GM06990 (cell line): ENCODE measurements at regions not wholly inside any gene's neighbourhood (a gene's known extent, or its start where the extent isn't known, plus 50 kb on each side); places are given as distances from the start of the nearest gene placed in this dataset.

ENCODE experiments used
- DNase-seq: peaks from one replicate; pipeline ENCODE4 v3.0.0-alpha.2; 2011; ENCODE audit not compliant: insufficient read length; ENCODE audit errors: extremely low read depth
- H3K27me3 ChIP-seq: replicated peaks from 2 replicates; pipeline ENCODE4 v1.6.0; 2011; ENCODE audit warnings: low read length; ENCODE audit not compliant: control insufficient read depth, insufficient read depth
- H3K36me3 ChIP-seq: 2 replicates; pipeline ENCODE4 v1.5.1; 2011; ENCODE audit warnings: low read length; ENCODE audit not compliant: control insufficient read depth, insufficient read depth
- H3K4me3 ChIP-seq: replicated peaks from 2 replicates; pipeline ENCODE4 v1.5.1; 2011; ENCODE audit warnings: low read depth, mild to moderate bottlenecking, control low read depth, low read length
- TF ChIP-seq, protein P1 (sequence below): IDR thresholded peaks from 2 replicates; pipeline ENCODE4 v1.5.1; 2011; ENCODE audit warnings: low read length, control low read depth, mild to moderate bottlenecking, inconsistent platforms; ENCODE audit not compliant: insufficient read depth, poor library complexity, severe bottlenecking

DNA sequence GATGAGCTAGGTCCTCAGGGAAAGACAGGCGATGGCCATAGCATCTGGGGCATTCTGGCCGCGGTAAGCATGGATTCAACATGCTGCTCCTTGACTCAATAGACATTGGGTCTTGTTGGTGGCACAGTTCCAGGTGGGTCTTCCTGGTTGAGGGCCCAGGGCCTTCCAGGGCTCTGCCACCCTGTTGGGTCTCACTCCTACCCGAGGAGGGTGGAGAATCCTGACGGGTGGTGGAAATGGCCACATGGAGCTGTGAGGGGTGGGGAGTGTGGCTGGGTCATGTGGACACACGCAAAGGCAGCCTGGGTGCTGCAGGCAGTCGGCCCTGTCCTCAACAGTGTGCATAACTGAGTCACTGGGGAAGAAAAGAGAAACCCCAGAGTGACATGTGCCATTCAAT, 148.1 kb downstream of the KIF26A start:
- TF ChIP-seq, protein P1, sequence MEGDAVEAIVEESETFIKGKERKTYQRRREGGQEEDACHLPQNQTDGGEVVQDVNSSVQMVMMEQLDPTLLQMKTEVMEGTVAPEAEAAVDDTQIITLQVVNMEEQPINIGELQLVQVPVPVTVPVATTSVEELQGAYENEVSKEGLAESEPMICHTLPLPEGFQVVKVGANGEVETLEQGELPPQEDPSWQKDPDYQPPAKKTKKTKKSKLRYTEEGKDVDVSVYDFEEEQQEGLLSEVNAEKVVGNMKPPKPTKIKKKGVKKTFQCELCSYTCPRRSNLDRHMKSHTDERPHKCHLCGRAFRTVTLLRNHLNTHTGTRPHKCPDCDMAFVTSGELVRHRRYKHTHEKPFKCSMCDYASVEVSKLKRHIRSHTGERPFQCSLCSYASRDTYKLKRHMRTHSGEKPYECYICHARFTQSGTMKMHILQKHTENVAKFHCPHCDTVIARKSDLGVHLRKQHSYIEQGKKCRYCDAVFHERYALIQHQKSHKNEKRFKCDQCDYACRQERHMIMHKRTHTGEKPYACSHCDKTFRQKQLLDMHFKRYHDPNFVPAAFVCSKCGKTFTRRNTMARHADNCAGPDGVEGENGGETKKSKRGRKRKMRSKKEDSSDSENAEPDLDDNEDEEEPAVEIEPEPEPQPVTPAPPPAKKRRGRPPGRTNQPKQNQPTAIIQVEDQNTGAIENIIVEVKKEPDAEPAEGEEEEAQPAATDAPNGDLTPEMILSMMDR = no peak
- Histone ChIP-seq H3K27me3 (no peaks in the 10 kb centered on the region), H3K4me3 (no peak overlapping the region), H3K36me3 (no peaks in the 10 kb centered on the region)
- no peak for DNase-seq

DNA sequence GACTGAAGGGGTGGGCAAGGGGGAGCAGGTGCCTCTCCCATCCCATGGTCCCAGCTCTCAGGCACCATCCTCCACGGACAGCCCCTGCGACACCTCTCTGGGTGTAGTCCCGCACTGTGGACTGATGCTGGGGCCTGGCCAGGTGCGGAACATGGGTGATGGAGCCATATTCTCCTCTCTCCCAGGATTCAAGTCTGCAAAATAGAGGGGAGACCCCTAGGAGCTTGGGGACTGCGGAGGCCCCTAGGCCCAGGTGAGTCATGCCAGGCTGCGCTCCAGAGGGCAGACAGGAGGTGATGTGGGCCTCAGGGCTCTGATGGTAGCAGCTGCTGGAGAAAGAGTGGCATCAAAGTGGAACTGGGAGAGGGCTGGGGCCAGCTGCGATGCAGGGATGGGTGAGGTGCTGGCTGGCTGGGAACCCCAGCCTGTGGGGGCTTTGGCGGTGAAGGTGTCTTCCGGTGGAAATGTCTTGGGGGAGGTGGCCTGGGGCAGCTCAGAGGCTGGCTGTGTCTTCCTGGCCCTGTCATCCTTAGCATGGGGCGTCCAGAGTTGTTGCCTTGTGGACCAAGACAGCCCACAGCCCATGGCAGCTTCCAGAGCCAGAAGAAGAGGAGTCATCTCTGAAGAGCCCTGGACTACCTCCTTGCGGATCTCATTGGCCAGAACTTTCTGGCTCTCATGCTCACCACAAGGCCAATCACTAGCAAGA, 149.1 kb downstream of the KIF26A start:
- TF ChIP-seq, protein P1 = no peak
- Histone ChIP-seq H3K36me3 (no peaks in the 10 kb centered on the region), H3K4me3 (no peak overlapping the region), H3K27me3 (no peaks in the 10 kb centered on the region)
- DNase-seq = no peak

DNA sequence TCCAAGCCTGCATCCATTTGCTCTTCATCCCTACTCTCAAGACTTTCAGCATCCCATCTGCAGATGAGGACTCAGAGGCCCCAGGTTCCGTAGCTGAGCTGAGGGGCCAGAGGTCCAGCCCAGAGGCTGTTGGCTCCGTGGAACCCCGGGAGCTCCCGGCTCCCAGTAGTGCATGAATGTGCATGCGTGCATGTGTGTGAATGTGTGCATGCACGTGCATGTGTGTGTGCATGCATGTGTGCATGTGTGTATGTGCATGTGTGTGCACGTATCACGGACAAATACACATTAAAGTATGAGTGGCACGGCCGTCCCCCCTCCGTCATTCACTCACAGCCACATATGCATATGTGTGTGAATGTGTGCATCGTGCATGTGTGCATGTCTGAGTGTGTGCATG, 149.9 kb downstream of the KIF26A start:
- no peak overlapping the region for H3K4me3 ChIP-seq
- TF ChIP-seq, protein P1 = no peak
- no peak for DNase-seq
- H3K27me3 ChIP-seq = no peaks in the 10 kb centered on the region
- H3K36me3 ChIP-seq = no peaks in the 10 kb centered on the region

DNA sequence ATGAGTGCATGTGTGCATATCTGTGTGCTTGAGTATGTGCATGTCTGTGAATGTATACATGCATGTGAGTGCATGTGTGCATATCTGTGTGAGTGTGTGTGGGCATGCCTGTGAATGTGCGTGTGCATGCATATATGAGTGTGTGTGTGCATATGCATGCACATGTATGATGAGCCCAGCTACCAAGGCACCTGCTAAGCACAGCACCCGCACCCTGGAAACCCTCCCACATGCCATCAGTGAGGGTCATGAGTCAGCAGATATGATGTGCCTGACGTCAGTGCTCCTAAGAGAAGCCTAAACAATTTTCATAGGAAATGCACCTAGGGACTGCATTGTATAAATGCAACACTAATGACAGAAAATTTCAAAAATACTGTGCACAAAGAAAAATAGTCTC, 151.1 kb downstream of the KIF26A start:
- Histone ChIP-seq H3K27me3 (no peaks in the 10 kb centered on the region), H3K4me3 (no peak overlapping the region), H3K36me3 (no peaks in the 10 kb centered on the region)
- TF ChIP-seq, protein P1 = no peak
- DNase-seq = no peak

DNA sequence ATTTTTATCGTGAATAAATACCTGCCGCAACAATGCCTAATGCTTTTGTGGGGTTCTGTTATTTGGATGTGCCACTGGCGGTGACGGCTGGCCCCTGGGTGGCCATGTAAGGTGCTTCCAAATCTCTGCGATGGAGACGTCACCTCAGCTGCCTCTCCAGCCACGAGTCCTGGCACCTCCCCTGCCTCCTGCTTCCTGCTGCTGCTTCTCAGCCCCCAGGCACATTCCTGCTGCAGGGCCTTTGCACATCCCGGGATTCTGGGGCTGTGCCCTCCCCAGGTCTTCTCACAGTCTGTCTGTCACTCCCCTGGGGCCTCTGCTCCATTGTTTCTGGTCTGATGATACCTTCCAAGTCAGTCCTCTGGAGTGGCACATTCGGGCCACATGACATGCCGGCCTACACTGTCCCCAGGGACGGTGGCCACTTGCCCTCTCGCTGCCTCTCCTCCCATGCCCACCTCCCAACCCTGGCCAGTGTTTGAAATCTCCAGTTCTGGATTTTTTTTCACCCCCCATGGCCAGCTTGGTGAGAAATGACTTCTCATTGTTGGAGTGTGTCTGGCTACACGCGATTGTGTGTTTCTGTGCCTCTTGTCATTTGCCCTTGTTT, 151.8 kb downstream of the KIF26A start:
- TF ChIP-seq, protein P1 = no peak
- Histone ChIP-seq H3K36me3 (no peaks in the 10 kb centered on the region), H3K4me3 (no peak overlapping the region), H3K27me3 (no peaks in the 10 kb centered on the region)
- no peak for DNase-seq
